SK-N-SH (cell line): ENCODE measurements at regions not wholly inside any gene's neighbourhood (a gene's known extent, or its start where the extent isn't known, plus 50 kb on each side); places are given as distances from the start of the nearest gene placed in this dataset.

ENCODE experiments used
- CTCF ChIA-PET: fragments of 300-600, 350-600 bp; formaldehyde crosslinking; extraction: SDS; loops from one replicate; lab custom pipeline; 2021; lab: Yijun Ruan, JAX
- POLR2A ChIA-PET: fragments of 350-600 bp; sonication (Branson Sonifier 250); formaldehyde crosslinking; extraction: SDS; loops from one replicate; lab custom pipeline; 2020; ENCODE audit warnings: antibody characterized with exemption, inconsistent platforms; lab: Yijun Ruan, JAX
- DNase-seq: peaks from one replicate; pipeline ENCODE4 v3.0.0; 2012
- H2AFZ ChIP-seq: fragments of 200-600 bp; sonication (generic); 2 replicates; pipeline ENCODE4 v1.8.1; 2016; ENCODE audit warnings: antibody characterized with exemption, mild to moderate bottlenecking, low read depth
- H3F3A ChIP-seq: fragments of 200-600 bp; sonication (generic); replicated peaks from 2 replicates; pipeline ENCODE3; 2016; ENCODE audit warnings: antibody characterized with exemption, mild to moderate bottlenecking; ENCODE audit not compliant: insufficient read depth
- H3K27ac ChIP-seq, 2 experiments: fragments of 200-500 bp in 1 of 2; fragments of 200-600 bp in 1 of 2; sonication (Bioruptor generic) in 1 of 2; sonication (generic), shearing (Covaris generic) in 1 of 2; 2 replicates each; pipeline versions ENCODE4 v1.5.1 to v1.6.1; 2014 to 2016; ENCODE audit warnings: low read depth in 2 of 2, inconsistent platforms in 1 of 2, low read length in 1 of 2, mild to moderate bottlenecking in 1 of 2, mixed read lengths in 1 of 2
- H3K27me3 ChIP-seq: fragments of 200-600 bp; sonication (generic), shearing (Covaris generic); 2 replicates; pipeline ENCODE4 v1.6.1; 2016; ENCODE audit warnings: mixed run types; ENCODE audit not compliant: insufficient read depth
- H3K36me3 ChIP-seq, 2 experiments: fragments of 200-500 bp in 1 of 2; fragments of 200-600 bp in 1 of 2; sonication (Bioruptor generic) in 1 of 2; sonication (generic) in 1 of 2; replicated peaks in 1 of 2; 2 replicates each; pipeline versions ENCODE3 to v1.5.1; 2014 to 2016; ENCODE audit warnings: low read length in 1 of 2, mild to moderate bottlenecking in 1 of 2; ENCODE audit not compliant: insufficient read depth in 2 of 2, control insufficient read depth in 1 of 2
- H3K4me1 ChIP-seq, 2 experiments: fragments of 200-500 bp in 1 of 2; fragments of 200-600 bp in 1 of 2; sonication (Bioruptor generic) in 1 of 2; sonication (generic), shearing (Covaris generic) in 1 of 2; 2 replicates each; pipeline versions ENCODE4 v1.5.1 to v1.6.1; 2014 to 2016; ENCODE audit warnings: low read depth in 1 of 2, low read length in 1 of 2, mixed run types in 1 of 2; ENCODE audit not compliant: insufficient read depth in 2 of 2, control insufficient read depth in 1 of 2
- H3K4me2 ChIP-seq: fragments of 200-600 bp; sonication (generic), shearing (Covaris generic); 2 replicates; pipeline ENCODE4 v1.6.1; 2017; ENCODE audit warnings: mixed run types
- H3K4me3 ChIP-seq, 2 experiments: fragments of 200-500 bp in 1 of 2; fragments of 200-600 bp in 1 of 2; sonication (Bioruptor generic) in 1 of 2; sonication (generic), shearing (Covaris generic) in 1 of 2; 2 replicates each; pipeline versions ENCODE4 v1.5.1 to v1.8.1; 2014 to 2016; ENCODE audit warnings: low read depth in 2 of 2, inconsistent platforms in 1 of 2, low read length in 1 of 2, mild to moderate bottlenecking in 1 of 2, mixed read lengths in 1 of 2, moderate library complexity in 1 of 2
- H3K79me2 ChIP-seq: fragments of 200-600 bp; sonication (generic); 2 replicates; pipeline ENCODE4 v1.8.1; 2017; ENCODE audit warnings: mild to moderate bottlenecking; ENCODE audit not compliant: insufficient read depth
- H3K9ac ChIP-seq: fragments of 200-600 bp; sonication (generic); 2 replicates; pipeline ENCODE4 v1.6.1; 2017; ENCODE audit warnings: mixed run types
- H3K9me2 ChIP-seq: fragments of 200-600 bp; sonication (generic); 2 replicates; pipeline ENCODE4 v1.6.1; 2017; ENCODE audit warnings: mixed run types
- H3K9me3 ChIP-seq: fragments of 200-600 bp; sonication (generic); 2 replicates; pipeline ENCODE4 v1.6.1; 2017; ENCODE audit warnings: mixed run types, mild to moderate bottlenecking, moderate library complexity
- H4K20me1 ChIP-seq: fragments of 200-600 bp; sonication (generic); 2 replicates; pipeline ENCODE4 v1.6.1; 2017; ENCODE audit warnings: mild to moderate bottlenecking, mixed run types; ENCODE audit not compliant: insufficient read depth
- CHD2 ChIP-seq: fragments of 150-350 bp; IDR thresholded peaks from 2 replicates; pipeline ENCODE4 v1.6.1; 2018; ENCODE audit warnings: low read length; ENCODE audit not compliant: partially characterized antibody
- CTCF ChIP-seq: fragments of 200-600 bp; sonication (generic); IDR thresholded peaks from 2 replicates; pipeline ENCODE4 v1.6.1; 2017; ENCODE audit warnings: antibody characterized with exemption, mild to moderate bottlenecking, moderate library complexity
- ELF1 ChIP-seq: IDR thresholded peaks from 2 replicates; pipeline ENCODE4 v1.4.0; 2012
- EZH2phosphoT487 ChIP-seq: fragments of 200-600 bp; sonication (generic); IDR thresholded peaks from 2 replicates; pipeline ENCODE4 v1.6.1; 2017; ENCODE audit warnings: low read depth, mixed run types, mild to moderate bottlenecking, antibody characterized with exemption, moderate library complexity, borderline replicate concordance
- FOXM1 ChIP-seq: IDR thresholded peaks from 2 replicates; pipeline ENCODE4 v1.4.0; 2012; ENCODE audit warnings: low read depth, mild to moderate bottlenecking
- GABPA ChIP-seq: IDR thresholded peaks from 2 replicates; pipeline ENCODE4 v1.4.0; 2012; ENCODE audit warnings: low read depth, mild to moderate bottlenecking
- GATA2 ChIP-seq: sonication (generic); formaldehyde crosslinking; IDR thresholded peaks from 2 replicates; pipeline ENCODE4 v1.5.0; 2020; ENCODE audit warnings: mild to moderate bottlenecking, missing genetic modification reagents
- JUND ChIP-seq: IDR thresholded peaks from 2 replicates; pipeline ENCODE4 v1.4.0; 2012
- MXI1 ChIP-seq: IDR thresholded peaks from 2 replicates; pipeline ENCODE4 v1.6.1; 2012; ENCODE audit warnings: mild to moderate bottlenecking, low read depth, low read length, improper control_type of control experiment
- NFIC ChIP-seq: IDR thresholded peaks from 2 replicates; pipeline ENCODE4 v1.4.0; 2012; ENCODE audit warnings: borderline replicate concordance
- PBX3 ChIP-seq: IDR thresholded peaks from 2 replicates; pipeline ENCODE4; 2012
- POLR2AphosphoS5 ChIP-seq: IDR thresholded peaks from 2 replicates; pipeline ENCODE4 v1.6.1; 2012; ENCODE audit warnings: low read depth, low read length
- RAD21 ChIP-seq: IDR thresholded peaks from 2 replicates; pipeline ENCODE4 v1.6.1; 2012; ENCODE audit warnings: mild to moderate bottlenecking, low read length
- RXRA ChIP-seq: IDR thresholded peaks from 2 replicates; pipeline ENCODE4 v1.4.0; 2012; ENCODE audit warnings: low read depth, mild to moderate bottlenecking, borderline replicate concordance
- SMC3 ChIP-seq: IDR thresholded peaks from 2 replicates; pipeline ENCODE4 v1.6.1; 2012; ENCODE audit warnings: low read depth, low read length, improper control_type of control experiment
- TAF1 ChIP-seq: IDR thresholded peaks from 2 replicates; pipeline ENCODE4 v1.6.1; 2012; ENCODE audit warnings: low read depth, mild to moderate bottlenecking, low read length, moderate library complexity, borderline replicate concordance
- TCF12 ChIP-seq: IDR thresholded peaks from 2 replicates; pipeline ENCODE4 v1.4.0; 2012
- TEAD4 ChIP-seq: IDR thresholded peaks from 2 replicates; pipeline ENCODE4 v1.4.0; 2012; ENCODE audit warnings: mild to moderate bottlenecking, borderline replicate concordance; ENCODE audit not compliant: insufficient read depth
- USF1 ChIP-seq: IDR thresholded peaks from 2 replicates; pipeline ENCODE4 v1.4.0; 2012; ENCODE audit warnings: low read depth, borderline replicate concordance
- YY1 ChIP-seq: IDR thresholded peaks from 2 replicates; pipeline ENCODE4 v1.4.0; 2012; ENCODE audit warnings: low read depth, mild to moderate bottlenecking
- WGBS: methylation state at CpG from one replicate; pipeline ENCODE4 v1.1.6; 2017; ENCODE audit warnings: low lambda C conversion rate; 5-methylcytosine and 5-hydroxymethylcytosine counted together

GRCh38 chr16:66291833-66292232, 74.7 kb upstream of the CDH5 start:
- 53% methylated on average over 6 of the region's 6 CpGs for WGBS
- Histone ChIP-seq H3F3A (no peaks in the 10 kb centered on the region), H3K36me3 (no peaks in the 10 kb centered on the region), H3K9ac (no peak overlapping the region), H3K4me2 (no peak overlapping the region), H2AFZ (no peak overlapping the region), H3K27ac (no peak overlapping the region), H4K20me1 (no peaks in the 10 kb centered on the region), H3K79me2 (no peaks in the 10 kb centered on the region), H3K9me3 (no peaks in the 10 kb centered on the region), H3K4me1 (no peaks in the 10 kb centered on the region), H3K27me3 (peaks cover 16% of the 10 kb centered on the region; the same call in 1 of the 2 replicates), H3K4me3 (no peak overlapping the region), H3K9me2 (no peaks in the 10 kb centered on the region)
- ChIA-PET POLR2A (no interaction called here), CTCF (interaction anchor here (1.3 to 1.5 kb wide), 2 partner anchors 52 to 65 kb away, joined by 3 to 4 read pairs; no protein-coding TSS in a partner anchor)
- no peak for DNase-seq
- no peak for TF ChIP-seq EZH2phosphoT487
- no peak for TF ChIP-seq FOXM1
- no peak for TF ChIP-seq CHD2
- no peak for TF ChIP-seq POLR2AphosphoS5
- no peak for TF ChIP-seq GABPA
- TF ChIP-seq TCF12, result no peak
- TF ChIP-seq MXI1, result no peak
- no peak for TF ChIP-seq YY1
- TF ChIP-seq JUND, result no peak
- no peak for TF ChIP-seq PBX3
- TF ChIP-seq CTCF, result no peak
- no peak for TF ChIP-seq GATA2
- TF ChIP-seq TEAD4, result no peak
- no peak for TF ChIP-seq RAD21
- TF ChIP-seq NFIC, result no peak
- TF ChIP-seq ELF1, result no peak
- no peak for TF ChIP-seq SMC3
- TF ChIP-seq RXRA, result no peak

GRCh38 chr16:66290431-66290830, 76.1 kb upstream of the CDH5 start:
- POLR2A ChIA-PET, result no interaction called here
- WGBS, result 82% methylated on average over 4 of the region's 4 CpGs

More at GRCh38 chr16:66290431-66290830, 76.1 kb upstream of the CDH5 start:
- CTCF ChIA-PET, result interaction anchor here (0.8 kb wide), 2 partner anchors 15 to 52 kb away, joined by 3 read pairs; no protein-coding TSS in a partner anchor
- Histone ChIP-seq H2AFZ (no peak overlapping the region), H3F3A (no peaks in the 10 kb centered on the region), H3K4me1 (no peaks in the 10 kb centered on the region), H3K9me2 (no peaks in the 10 kb centered on the region), H3K79me2 (no peaks in the 10 kb centered on the region), H3K9me3 (no peaks in the 10 kb centered on the region), H3K27me3 (peaks cover 10% of the 10 kb centered on the region; the same call in 1 of the 2 replicates), H3K36me3 (no peaks in the 10 kb centered on the region), H4K20me1 (no peaks in the 10 kb centered on the region), H3K4me3 (no peak overlapping the region), H3K4me2 (no peak overlapping the region), H3K27ac (no peak overlapping the region), H3K9ac (no peak overlapping the region)
- DNase-seq, result no peak
- TF ChIP-seq TAF1 (no peak), PBX3 (no peak), USF1 (no peak), CTCF (no peak)
